Neutrophil (primary cell): ENCODE measurements at regions not wholly inside any gene's neighbourhood (a gene's known extent, or its start where the extent isn't known, plus 50 kb on each side); places are given as distances from the start of the nearest gene placed in this dataset.

Experiments used
- H3K27ac ChIP-seq: fragments of 200-600 bp; sonication (generic); 2 replicates; pipeline ENCODE4 v1.5.1; 2016; ENCODE audit warnings: mild to moderate bottlenecking, moderate library complexity
- H3K27me3 ChIP-seq: fragments of 200-600 bp; sonication (generic); 2 replicates; pipeline ENCODE4 v1.6.0; 2016; ENCODE audit warnings: mild to moderate bottlenecking
- H3K36me3 ChIP-seq: fragments of 200-600 bp; sonication (generic); 2 replicates; pipeline ENCODE4 v1.5.1; 2017
- H3K4me1 ChIP-seq, 2 experiments: fragments of 200-600 bp in 1 of 2; sonication (generic) in 1 of 2; 1 replicate in 1 of 2; 2 replicates in 1 of 2; pipeline versions ENCODE4 v1.5.1 to v1.6.1; 2013 to 2016; ENCODE audit warnings: low read depth in 1 of 2, low read length in 1 of 2, mild to moderate bottlenecking in 1 of 2, moderate library complexity in 1 of 2; ENCODE audit not compliant: control insufficient read depth in 1 of 2, insufficient read depth in 1 of 2
- H3K4me3 ChIP-seq, 2 experiments: fragments of 200-600 bp in 1 of 2; sonication (generic) in 1 of 2; 1 replicate in 1 of 2; 2 replicates in 1 of 2; pipeline ENCODE4 v1.5.1; 2013 to 2016; ENCODE audit warnings: low read depth in 1 of 2, low read length in 1 of 2, mild to moderate bottlenecking in 1 of 2, moderate library complexity in 1 of 2
- H3K9me3 ChIP-seq: fragments of 200-600 bp; sonication (generic); 2 replicates; pipeline ENCODE4 v1.5.1; 2016
- CTCF ChIP-seq: fragments of 200-600 bp; sonication (generic); IDR thresholded peaks from 2 replicates; pipeline ENCODE4 v1.5.1; 2016; ENCODE audit warnings: antibody characterized with exemption

GRCh38 chr4:106615410-106615945, 246.9 kb upstream of the GIMD1 start:
- Histone ChIP-seq H3K4me3 (no peak overlapping the region), H3K27ac (no peak overlapping the region), H3K9me3 (no peaks in the 10 kb centered on the region), H3K4me1 (no peaks in the 10 kb centered on the region), H3K36me3 (no peaks in the 10 kb centered on the region), H3K27me3 (no peaks in the 10 kb centered on the region)
- no peak for TF ChIP-seq CTCF

- Histone ChIP-seq H3K27ac (no peak overlapping the region), H3K4me1 (no peaks in the 10 kb centered on the region), H3K4me3 (no peak overlapping the region), H3K36me3 (no peaks in the 10 kb centered on the region), H3K9me3 (no peaks in the 10 kb centered on the region), H3K27me3 (no peaks in the 10 kb centered on the region)
- no peak for TF ChIP-seq CTCF
Observed at GRCh38 chr4:106614441-106614840, 245.9 kb upstream of the GIMD1 start.

- Histone ChIP-seq H3K27me3 (no peaks in the 10 kb centered on the region), H3K9me3 (no peaks in the 10 kb centered on the region), H3K27ac (no peak overlapping the region), H3K36me3 (no peaks in the 10 kb centered on the region), H3K4me3 (no peak overlapping the region), H3K4me1 (no peaks in the 10 kb centered on the region)
- no peak for TF ChIP-seq CTCF
Observed at GRCh38 chr4:106609917-106610316, 241.3 kb upstream of the GIMD1 start.

GRCh38 chr4:106607558-106607957, 239.0 kb upstream of the GIMD1 start:
- Histone ChIP-seq H3K9me3 (no peaks in the 10 kb centered on the region), H3K4me3 (no peak overlapping the region), H3K27me3 (no peaks in the 10 kb centered on the region), H3K4me1 (no peaks in the 10 kb centered on the region), H3K27ac (no peak overlapping the region), H3K36me3 (no peaks in the 10 kb centered on the region)
- no peak for TF ChIP-seq CTCF

- no peak overlapping the region for H3K4me3 ChIP-seq
- H3K27ac ChIP-seq: no peak overlapping the region
- no peak for TF ChIP-seq CTCF
- H3K27me3 ChIP-seq: no peaks in the 10 kb centered on the region
- no peaks in the 10 kb centered on the region for H3K36me3 ChIP-seq
- no peaks in the 10 kb centered on the region for H3K4me1 ChIP-seq
- no peaks in the 10 kb centered on the region for H3K9me3 ChIP-seq
Observed at GRCh38 chr4:106604319-106605051, 235.9 kb upstream of the GIMD1 start.
